Neuronal stem cell (in vitro differentiated cells): ENCODE measurements at regions not wholly inside any gene's neighbourhood (a gene's known extent, or its start where the extent isn't known, plus 50 kb on each side); places are given as distances from the start of the nearest gene placed in this dataset.
"Not testable (repeated sequence)": the region's sequence is repeated elsewhere in the genome, so short reads cannot be mapped to it uniquely, and the experiment has no call there.

Experiments
- DNase-seq: peaks from one replicate; pipeline ENCODE4 v3.0.0-alpha.2; 2013; ENCODE audit warnings: low spot score
- H2AFZ ChIP-seq: one replicate; pipeline ENCODE4 v1.6.1; 2013; ENCODE audit warnings: mild to moderate bottlenecking, low read length, inconsistent platforms
- H2AK5ac ChIP-seq: 2 replicates; pipeline ENCODE4 v1.6.1; 2013; ENCODE audit warnings: low read depth, mild to moderate bottlenecking, inconsistent platforms, low read length, moderate library complexity, mixed read lengths
- H2BK120ac ChIP-seq: 2 replicates; pipeline ENCODE4 v1.6.1; 2013; ENCODE audit warnings: low read depth, mild to moderate bottlenecking, inconsistent platforms, low read length, moderate library complexity, mixed read lengths
- H2BK12ac ChIP-seq: one replicate; pipeline ENCODE4 v1.6.1; 2013; ENCODE audit warnings: low read length, inconsistent platforms
- H2BK15ac ChIP-seq: 2 replicates; pipeline ENCODE4 v1.6.1; 2013; ENCODE audit warnings: mild to moderate bottlenecking, low read length, inconsistent platforms, mixed read lengths
- H2BK5ac ChIP-seq: one replicate; pipeline ENCODE4 v1.6.1; 2013; ENCODE audit warnings: inconsistent platforms, mild to moderate bottlenecking, low read length, moderate library complexity
- H3K14ac ChIP-seq: one replicate; pipeline ENCODE4 v1.6.1; 2013; ENCODE audit warnings: low read length, inconsistent platforms
- H3K18ac ChIP-seq: 2 replicates; pipeline ENCODE4 v1.6.1; 2013; ENCODE audit warnings: low read length, inconsistent platforms
- H3K23ac ChIP-seq: 2 replicates; pipeline ENCODE4 v1.6.1; 2013; ENCODE audit warnings: low read depth, mild to moderate bottlenecking, mixed read lengths, low read length, inconsistent platforms; ENCODE audit not compliant: poor library complexity
- H3K27ac ChIP-seq: replicated peaks from 3 replicates; pipeline ENCODE4 v1.5.1; 2013; ENCODE audit warnings: low read length, inconsistent platforms
- H3K27me3 ChIP-seq, 3 experiments: 2 replicates each; pipeline ENCODE4 v1.6.1; 2013; ENCODE audit warnings: low read length in 3 of 3, mild to moderate bottlenecking in 2 of 3, inconsistent platforms in 1 of 3, low read depth in 1 of 3, mixed read lengths in 1 of 3, moderate library complexity in 1 of 3; ENCODE audit not compliant: control insufficient read depth in 3 of 3, insufficient read depth in 3 of 3
- H3K36me3 ChIP-seq, 2 donors: replicated peaks in 1 of 2; 2 replicates each; pipeline ENCODE4 v1.6.1; 2013; ENCODE audit warnings: low read length in 2 of 2; ENCODE audit not compliant: control insufficient read depth in 2 of 2, insufficient read depth in 2 of 2
- H3K4ac ChIP-seq: 2 replicates; pipeline ENCODE4 v1.6.1; 2013; ENCODE audit warnings: inconsistent platforms, mild to moderate bottlenecking, low read length, moderate library complexity
- H3K4me1 ChIP-seq, 2 donors: 1 replicate in 1 of 2; 2 replicates in 1 of 2; pipeline ENCODE4 v1.6.1; 2013; ENCODE audit warnings: low read length in 2 of 2, low read depth in 1 of 2; ENCODE audit not compliant: control insufficient read depth in 2 of 2, insufficient read depth in 1 of 2
- H3K4me2 ChIP-seq: one replicate; pipeline ENCODE4 v1.6.1; 2013; ENCODE audit warnings: mild to moderate bottlenecking, low read length, inconsistent platforms; ENCODE audit not compliant: insufficient read depth, poor library complexity, severe bottlenecking
- H3K4me3 ChIP-seq, 2 donors: 2 replicates each; pipeline ENCODE4 v1.5.1; 2013; ENCODE audit warnings: low read length in 2 of 2, mild to moderate bottlenecking in 2 of 2, inconsistent platforms in 1 of 2, moderate library complexity in 1 of 2
- H3K79me1 ChIP-seq: one replicate; pipeline ENCODE4 v1.6.1; 2013; ENCODE audit warnings: low read depth, mild to moderate bottlenecking, inconsistent platforms, low read length, moderate library complexity
- H3K9ac ChIP-seq: one replicate; pipeline ENCODE4 v1.6.1; 2013; ENCODE audit warnings: mild to moderate bottlenecking, low read depth, low read length, inconsistent platforms; ENCODE audit not compliant: poor library complexity
- H3K9me3 ChIP-seq, 2 donors: replicated peaks in 1 of 2; 2 replicates each; pipeline versions ENCODE3 to v1.6.1; 2013; ENCODE audit warnings: low read length in 2 of 2, mild to moderate bottlenecking in 2 of 2, inconsistent platforms in 1 of 2, low read depth in 1 of 2, mixed read lengths in 1 of 2, moderate library complexity in 1 of 2; ENCODE audit not compliant: control insufficient read depth in 2 of 2, insufficient read depth in 1 of 2
- H4K8ac ChIP-seq: one replicate; pipeline ENCODE4 v1.6.1; 2013; ENCODE audit warnings: low read depth, mild to moderate bottlenecking, inconsistent platforms, low read length, moderate library complexity
- H4K91ac ChIP-seq: one replicate; pipeline ENCODE4 v1.6.1; 2013; ENCODE audit warnings: low read length, low read depth, mild to moderate bottlenecking, inconsistent platforms; ENCODE audit not compliant: poor library complexity
- WGBS, 2 donors: extraction: QIAGEN DNeasy Blood & Tissue Kit; methylation state at CpG; one replicate each; pipeline ENCODE4 v1.1.7; 2013; ENCODE audit warnings: missing lambda C conversion rate in 2 of 2, mixed read lengths in 1 of 2; ENCODE audit not compliant: insufficient read length in 2 of 2, insufficient replicate concordance in 1 of 2; ENCODE audit errors: extremely low coverage in 2 of 2; 5-methylcytosine and 5-hydroxymethylcytosine counted together

DNA sequence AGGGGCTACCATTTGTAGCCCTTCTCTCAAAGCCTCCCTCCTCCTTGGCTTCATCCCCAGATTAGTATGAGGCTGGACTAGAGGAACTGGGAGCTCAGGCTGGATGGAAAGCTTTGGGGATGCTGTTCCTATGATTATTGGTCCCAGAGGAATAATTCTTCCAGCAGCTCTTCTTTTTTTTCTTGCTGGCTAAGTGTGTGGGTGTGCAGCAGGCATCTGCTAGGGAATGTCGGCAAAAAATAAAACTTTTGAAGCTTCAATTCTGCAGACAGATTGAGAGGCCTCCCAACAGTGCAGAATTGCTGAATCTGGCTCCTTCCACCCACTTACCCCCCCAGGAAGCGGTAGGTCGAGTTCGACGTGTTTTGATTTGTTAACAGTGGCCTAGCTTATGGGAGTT lies 138.5 kb upstream of the ANKRD28 start:
- Histone ChIP-seq H3K27ac (no peak overlapping the region), H3K9ac (no peak overlapping the region), H3K4ac (no peak overlapping the region), H3K79me1 (no peaks in the 10 kb centered on the region), H2AK5ac (no peak overlapping the region), H2BK12ac (no peak overlapping the region), H3K36me3 (no peaks in the 10 kb centered on the region), H3K4me1 (peaks cover 8% of the 10 kb centered on the region in 2 donors), H3K4me3 (no peak overlapping the region), H2BK15ac (no peak overlapping the region), H4K8ac (no peak overlapping the region), H2BK5ac (no peak overlapping the region), H2BK120ac (no peak overlapping the region), H3K23ac (peak overlapping the region; percentile 34), H3K18ac (peak overlapping the region; percentile 11), H3K9me3 (no peaks in the 10 kb centered on the region), H3K27me3 (peaks cover 0 to 27% (median 0%) of the 10 kb centered on the region in 3 experiments), H2AFZ (no peak overlapping the region), H3K14ac (no peak overlapping the region), H3K4me2 (no peak overlapping the region), H4K91ac (no peak overlapping the region)
- no CpG with 5 or more reads among the region's 5 CpGs for WGBS, 2 donors
- DNase-seq = no peak

DNA sequence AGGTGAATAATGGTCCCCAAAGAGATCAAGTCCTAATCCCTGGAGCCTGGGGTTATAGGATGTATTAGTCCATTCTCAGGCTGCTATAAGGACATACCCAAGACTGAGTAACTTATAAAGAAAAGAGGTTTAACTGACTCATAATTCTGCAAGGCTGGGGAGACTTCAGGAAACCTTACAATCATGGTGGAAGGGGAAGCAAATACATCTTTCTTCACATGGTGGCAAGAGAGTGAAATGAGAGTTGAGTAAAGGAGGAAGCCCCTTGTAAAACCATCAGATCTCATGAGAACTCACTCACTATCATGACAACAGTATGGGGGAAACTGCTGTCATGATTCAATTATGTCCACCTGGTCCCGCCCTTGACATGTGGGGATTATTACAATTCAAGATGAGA lies 142.9 kb upstream of the ANKRD28 start:
- Histone ChIP-seq H3K27ac (no peak overlapping the region), H3K4me2 (no peak overlapping the region), H3K23ac (no peak overlapping the region), H3K9ac (no peak overlapping the region), H3K36me3 (no peaks in the 10 kb centered on the region), H3K27me3 (peaks cover 0 to 2% (median 0%) of the 10 kb centered on the region in 3 experiments), H2BK12ac (no peak overlapping the region), H3K4me1 (peaks cover 0 to 3% of the 10 kb centered on the region in 2 donors), H3K18ac (no peak overlapping the region), H3K4me3 (no peak overlapping the region), H3K4ac (no peak overlapping the region), H3K14ac (no peak overlapping the region), H4K8ac (no peak overlapping the region), H2AK5ac (no peak overlapping the region), H4K91ac (no peak overlapping the region), H2BK5ac (no peak overlapping the region), H2BK15ac (no peak overlapping the region), H3K9me3 (no peaks in the 10 kb centered on the region), H2AFZ (no peak overlapping the region), H3K79me1 (no peaks in the 10 kb centered on the region), H2BK120ac (no peak overlapping the region)
- WGBS, 2 donors = no CpG with 5 or more reads among the region's 1 CpG
- no peak for DNase-seq

DNA sequence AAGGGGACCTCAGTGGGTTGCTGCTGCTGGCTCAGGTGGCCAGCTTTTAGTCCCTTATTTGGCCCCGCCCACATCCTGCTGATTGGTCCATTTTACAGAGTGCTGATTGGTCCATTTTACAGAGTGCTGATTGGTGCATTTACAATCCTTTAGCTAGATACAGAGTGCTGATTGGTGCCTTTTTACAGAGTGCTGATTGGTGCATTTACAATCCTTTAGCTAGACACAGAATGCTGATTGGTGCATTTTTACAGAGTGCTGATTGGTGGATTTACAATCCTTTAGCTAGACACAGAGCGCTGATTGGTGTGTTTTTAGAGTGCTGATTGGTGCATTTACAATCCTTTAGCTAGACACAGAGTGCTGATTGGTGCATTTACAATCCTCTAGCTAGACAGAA lies 143.7 kb upstream of the ANKRD28 start:
- not testable (repeated sequence) for DNase-seq, H3K14ac ChIP-seq, H2BK5ac ChIP-seq, H2BK12ac ChIP-seq, H2BK120ac ChIP-seq, H3K4me2 ChIP-seq, H4K8ac ChIP-seq, H2BK15ac ChIP-seq, H3K23ac ChIP-seq, H3K4me1 ChIP-seq, H3K79me1 ChIP-seq, H3K9me3 ChIP-seq, H3K4me3 ChIP-seq, H3K27me3 ChIP-seq, H3K9ac ChIP-seq, H2AFZ ChIP-seq, H3K27ac ChIP-seq, H3K36me3 ChIP-seq, H2AK5ac ChIP-seq, H4K91ac ChIP-seq, H3K4ac ChIP-seq, H3K18ac ChIP-seq
- no CpG with 5 or more reads among the region's 2 CpGs for WGBS, 2 donors

DNA sequence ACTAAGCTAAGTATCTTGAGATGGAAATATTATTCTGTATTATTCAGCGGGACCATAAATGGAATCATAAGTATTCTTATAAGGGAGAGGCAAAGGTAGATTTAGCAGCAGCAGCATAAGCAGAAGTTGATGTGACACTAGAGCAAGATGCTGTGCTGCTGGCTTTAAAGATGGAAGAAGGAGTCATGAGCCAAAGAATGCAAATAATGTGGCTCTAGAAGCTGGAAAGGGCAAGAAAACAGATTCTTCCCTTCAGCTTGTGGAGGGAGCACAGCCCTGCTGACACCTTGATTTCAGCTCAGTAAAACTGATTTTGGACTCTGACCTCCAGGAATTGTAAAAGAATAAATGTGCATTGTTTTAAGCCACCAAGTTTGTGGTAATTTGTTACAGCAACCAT lies 144.2 kb upstream of the ANKRD28 start:
- Histone ChIP-seq H2BK15ac (no peak overlapping the region), H3K18ac (no peak overlapping the region), H2BK5ac (no peak overlapping the region), H3K4me3 (no peak overlapping the region), H3K9me3 (no peaks in the 10 kb centered on the region), H3K14ac (no peak overlapping the region), H3K9ac (no peak overlapping the region), H3K27me3 (no peaks in the 10 kb centered on the region), H3K4ac (no peak overlapping the region), H4K91ac (no peak overlapping the region), H3K27ac (no peak overlapping the region), H2AFZ (no peak overlapping the region), H3K36me3 (no peaks in the 10 kb centered on the region), H3K23ac (no peak overlapping the region), H4K8ac (no peak overlapping the region), H3K79me1 (no peaks in the 10 kb centered on the region), H2BK120ac (no peak overlapping the region), H3K4me1 (peaks cover 0 to 1% of the 10 kb centered on the region in 2 donors), H3K4me2 (no peak overlapping the region), H2AK5ac (no peak overlapping the region), H2BK12ac (no peak overlapping the region)
- WGBS, 2 donors = no CpG with 5 or more reads among the region's 1 CpG
- DNase-seq = no peak
